Sigmoid colon (tissue), 6 donors: ENCODE measurements at regions not wholly inside any gene's neighbourhood (a gene's known extent, or its start where the extent isn't known, plus 50 kb on each side); places are given as distances from the start of the nearest gene placed in this dataset.
"Not testable (repeated sequence)": the region's sequence is repeated elsewhere in the genome, so short reads cannot be mapped to it uniquely, and the experiment has no call there.

ENCODE experiments used
- DNase-seq: peaks from one replicate; pipeline ENCODE4 v3.0.0-alpha.2; 2019
- H3K27ac ChIP-seq, 4 donors: fragments of 200-600 bp; sonication (generic); one replicate each; pipeline ENCODE4 v1.5.1; 2016 to 2019; ENCODE audit warnings: mild to moderate bottlenecking in 1 of 4
- H3K27me3 ChIP-seq, 3 donors: fragments of 200-600 bp; sonication (generic); one replicate each; pipeline ENCODE4 v1.5.1; 2019; ENCODE audit warnings: mild to moderate bottlenecking in 1 of 3
- H3K36me3 ChIP-seq, 4 donors: fragments of 200-600 bp; sonication (generic); one replicate each; pipeline ENCODE4 v1.5.1; 2016 to 2019
- H3K4me1 ChIP-seq, 4 donors: fragments of 200-600 bp; sonication (generic); one replicate each; pipeline ENCODE4 v1.5.1; 2017 to 2019
- H3K4me3 ChIP-seq, 4 donors: fragments of 200-600 bp; sonication (generic); one replicate each; pipeline ENCODE4 v1.5.1; 2017 to 2019; ENCODE audit warnings: mild to moderate bottlenecking in 2 of 4, moderate library complexity in 1 of 4
- H3K9me3 ChIP-seq, 4 donors: fragments of 200-600 bp in 3 of 4; sonication (generic) in 3 of 4; one replicate each; pipeline versions ENCODE4 v1.5.1 to v1.6.1; 2013 to 2019
- CTCF ChIP-seq, 4 experiments: fragments of 450-650 bp in 3 of 4; fragments of 200-600 bp in 1 of 4; IDR thresholded peaks; one replicate each; pipeline ENCODE4 v1.5.1; 2016 to 2019; ENCODE audit warnings: antibody characterized with exemption in 4 of 4, mild to moderate bottlenecking in 3 of 4, moderate library complexity in 2 of 4
- EP300 ChIP-seq, 4 donors: sonication (generic); formaldehyde crosslinking; IDR thresholded peaks; one replicate each; pipeline ENCODE4 v1.6.1; 2017; ENCODE audit warnings: antibody characterized with exemption in 4 of 4
- POLR2A ChIP-seq, 2 donors: fragments of 450-650 bp; IDR thresholded peaks; one replicate each; pipeline ENCODE4 v1.6.1; 2016; ENCODE audit warnings: antibody characterized with exemption in 2 of 2, mild to moderate bottlenecking in 2 of 2, moderate library complexity in 2 of 2
- POLR2AphosphoS5 ChIP-seq, 4 donors: sonication (generic); formaldehyde crosslinking; IDR thresholded peaks; one replicate each; pipeline ENCODE4 v1.6.1; 2017; ENCODE audit warnings: antibody characterized with exemption in 4 of 4
- WGBS, 2 donors: extraction: QIAGEN DNeasy Blood & Tissue Kit; methylation state at CpG; one replicate each; pipeline ENCODE4 v1.1.7; 2013; 5-methylcytosine and 5-hydroxymethylcytosine counted together
- intact Hi-C: fragments of 100-400 bp; cut with DNase I; formaldehyde crosslinking; loops from one replicate; pipeline ENCODE4 v1.15.1; 2023
- donor health status: healthy with polysubstance abuse.
- donor health status: healthy.

- DNase-seq: peak; percentile 45
- Histone ChIP-seq H3K4me1 (no peaks in the 10 kb centered on the region), H3K4me3 (no peak overlapping the region), H3K9me3 (peaks cover 0 to 7% (median 0%) of the 10 kb centered on the region in 4 donors), H3K36me3 (no peaks in the 10 kb centered on the region), H3K27me3 (no peaks in the 10 kb centered on the region), H3K27ac (no peak overlapping the region)
- no peak for TF ChIP-seq POLR2AphosphoS5 (IDR thresholded peaks at IDR 0.05)
- no peak for TF ChIP-seq CTCF (IDR thresholded peaks at IDR 0.05)
- TF ChIP-seq POLR2A (IDR thresholded peaks at IDR 0.05): no peak
- no peak for TF ChIP-seq EP300 (IDR thresholded peaks at IDR 0.05)
- intact Hi-C loops: no loop called here
- WGBS, 2 donors: 85 to 89% methylated on average over 26 of the region's 26 CpGs
Observed at GRCh38 chr9:61666849-61667371, 477.1 kb downstream of the SPATA31A7 start.

- H3K36me3 ChIP-seq: no peaks in the 10 kb centered on the region
- intact Hi-C loops: no loop called here
- H3K4me3 ChIP-seq: no peak overlapping the region
- H3K27me3 ChIP-seq: no peaks in the 10 kb centered on the region
- no peaks in the 10 kb centered on the region for H3K4me1 ChIP-seq
- 91 to 94% methylated on average over 37 of the region's 37 CpGs for WGBS, 2 donors
- H3K9me3 ChIP-seq: peaks cover 0 to 7% (median 0%) of the 10 kb centered on the region in 4 donors
- no peak overlapping the region for H3K27ac ChIP-seq
- no peak for TF ChIP-seq CTCF (IDR thresholded peaks at IDR 0.05)
- TF ChIP-seq POLR2A (IDR thresholded peaks at IDR 0.05): no peak
- TF ChIP-seq POLR2AphosphoS5 (IDR thresholded peaks at IDR 0.05): no peak
- no peak for TF ChIP-seq EP300 (IDR thresholded peaks at IDR 0.05)
- DNase-seq: peak; percentile 62
Observed at GRCh38 chr9:61667559-61668121, 477.8 kb downstream of the SPATA31A7 start.

GRCh38 chr9:61668201-61668600, 478.4 kb downstream of the SPATA31A7 start:
- H3K4me1 ChIP-seq, H3K27me3 ChIP-seq, H3K4me3 ChIP-seq, H3K9me3 ChIP-seq, H3K36me3 ChIP-seq, intact Hi-C loops, H3K27ac ChIP-seq: not testable (repeated sequence)
- DNase-seq: peak; percentile 40
- 82 to 85% methylated on average over 18 of the region's 18 CpGs for whole genome bisulfite sequencing, 2 donors

GRCh38 chr9:61668846-61669245, 479.0 kb downstream of the SPATA31A7 start:
- no peaks in the 10 kb centered on the region for H3K27me3 ChIP-seq
- WGBS, 2 donors: 84 to 85% methylated on average over 14 of the region's 14 CpGs
- H3K4me3 ChIP-seq: no peak overlapping the region
- H3K4me1 ChIP-seq: no peaks in the 10 kb centered on the region
- H3K36me3 ChIP-seq: no peaks in the 10 kb centered on the region
- TF ChIP-seq POLR2AphosphoS5 (IDR thresholded peaks at IDR 0.05): no peak
- no peak for TF ChIP-seq CTCF (IDR thresholded peaks at IDR 0.05)
- TF ChIP-seq EP300 (IDR thresholded peaks at IDR 0.05): no peak
- no peak for TF ChIP-seq POLR2A (IDR thresholded peaks at IDR 0.05)
- DNase-seq: peak; percentile 36
- peaks cover 0 to 7% (median 0%) of the 10 kb centered on the region in 4 donors for H3K9me3 ChIP-seq
- intact Hi-C loops: no loop called here
- no peak overlapping the region for H3K27ac ChIP-seq

GRCh38 chr9:61669352-61669751, 479.5 kb downstream of the SPATA31A7 start:
- Histone ChIP-seq H3K9me3 (peaks cover 0 to 7% (median 0%) of the 10 kb centered on the region in 4 donors), H3K27ac (no peak overlapping the region), H3K36me3 (no peaks in the 10 kb centered on the region), H3K27me3 (no peaks in the 10 kb centered on the region), H3K4me3 (no peak overlapping the region), H3K4me1 (no peaks in the 10 kb centered on the region)
- 80 to 85% methylated on average over 16 of the region's 16 CpGs for WGBS, 2 donors
- DNase-seq: no peak
- intact Hi-C loops: no loop called here
- TF ChIP-seq POLR2AphosphoS5 (IDR thresholded peaks at IDR 0.05) (no peak), CTCF (IDR thresholded peaks at IDR 0.05) (no peak), EP300 (IDR thresholded peaks at IDR 0.05) (no peak), POLR2A (IDR thresholded peaks at IDR 0.05) (no peak)

- WGBS, 2 donors: 84 to 89% methylated on average over 45 of the region's 45 CpGs
- H3K9me3 ChIP-seq, H3K4me3 ChIP-seq, intact Hi-C loops, H3K36me3 ChIP-seq, H3K27ac ChIP-seq, H3K4me1 ChIP-seq, H3K27me3 ChIP-seq: not testable (repeated sequence)
- DNase-seq: peak; percentile 52
Observed at GRCh38 chr9:61669831-61670505, 480.1 kb downstream of the SPATA31A7 start.
